Vagina (tissue), 2 donors: ENCODE measurements at regions not wholly inside any gene's neighbourhood (a gene's known extent, or its start where the extent isn't known, plus 50 kb on each side); places are given as distances from the start of the nearest gene placed in this dataset.

Experiments
- DNase-seq, 2 donors: peaks; one replicate each; pipeline ENCODE4 v3.0.0-alpha.2; 2017; ENCODE audit errors: extremely low spot score in 2 of 2
- H3K27ac ChIP-seq: fragments of 200-600 bp; sonication (generic); one replicate; pipeline ENCODE4 v1.5.1; 2019
- H3K27me3 ChIP-seq: fragments of 200-600 bp; sonication (generic); one replicate; pipeline ENCODE4 v1.5.1; 2019
- H3K36me3 ChIP-seq, 2 donors: fragments of 200-600 bp; sonication (generic); one replicate each; pipeline ENCODE4 v1.5.1; 2017 to 2019
- H3K4me1 ChIP-seq: fragments of 200-600 bp; sonication (generic); one replicate; pipeline ENCODE4 v1.5.1; 2019
- H3K4me3 ChIP-seq, 2 donors: fragments of 200-600 bp; sonication (generic); 1 replicate in 1 of 2; 2 replicates in 1 of 2; pipeline ENCODE4 v1.5.1; 2016 to 2019
- H3K9me3 ChIP-seq: fragments of 200-600 bp; sonication (generic); one replicate; pipeline ENCODE4 v1.5.1; 2019
- CTCF ChIP-seq, 3 experiments: fragments of 450-650 bp in 2 of 3; fragments of 200-600 bp in 1 of 3; sonication (generic) in 1 of 3; IDR thresholded peaks; one replicate each; pipeline ENCODE4 v1.5.1; 2017 to 2019; ENCODE audit warnings: antibody characterized with exemption in 3 of 3, mild to moderate bottlenecking in 2 of 3, moderate library complexity in 2 of 3
- POLR2A ChIP-seq, 2 donors: fragments of 450-650 bp; IDR thresholded peaks; one replicate each; pipeline ENCODE4 v1.6.1; 2017; ENCODE audit warnings: antibody characterized with exemption in 2 of 2, mild to moderate bottlenecking in 2 of 2, moderate library complexity in 2 of 2
- POLR2AphosphoS5 ChIP-seq, 2 donors: sonication (generic); formaldehyde crosslinking; IDR thresholded peaks; one replicate each; pipeline ENCODE4 v1.9.0; 2017; ENCODE audit warnings: antibody characterized with exemption in 2 of 2, mild to moderate bottlenecking in 2 of 2, low read depth in 1 of 2; ENCODE audit not compliant: insufficient read depth in 1 of 2
- intact Hi-C: fragments of 100-400 bp; cut with DNase I; formaldehyde crosslinking; loops from one replicate; pipeline ENCODE4 v1.15.1; 2023

- Histone ChIP-seq H3K27ac (no peak overlapping the region), H3K4me1 (no peaks in the 10 kb centered on the region), H3K36me3 (no peaks in the 10 kb centered on the region), H3K4me3 (no peak overlapping the region), H3K9me3 (no peaks in the 10 kb centered on the region), H3K27me3 (no peaks in the 10 kb centered on the region)
- intact Hi-C loops, result no loop called here
- no peak for DNase-seq
- TF ChIP-seq POLR2AphosphoS5 (IDR thresholded peaks at IDR 0.05; ENCODE audit: insufficient read depth in 1 of 2, low read depth in 1 of 2) (no peak), POLR2A (IDR thresholded peaks at IDR 0.05) (no peak), CTCF (IDR thresholded peaks at IDR 0.05) (no peak)
Observed at GRCh38 chr2:188219541-188219940, 72.1 kb upstream of the GULP1 start.

GRCh38 chr2:188220535-188220934 is 71.1 kb upstream of the GULP1 start:
- Histone ChIP-seq H3K27ac (no peak overlapping the region), H3K4me3 (no peak overlapping the region), H3K27me3 (no peaks in the 10 kb centered on the region), H3K4me1 (no peaks in the 10 kb centered on the region), H3K36me3 (no peaks in the 10 kb centered on the region), H3K9me3 (no peaks in the 10 kb centered on the region)
- intact Hi-C loops, result no loop called here
- TF ChIP-seq CTCF (IDR thresholded peaks at IDR 0.05) (no peak), POLR2AphosphoS5 (IDR thresholded peaks at IDR 0.05; ENCODE audit: insufficient read depth in 1 of 2, low read depth in 1 of 2) (no peak), POLR2A (IDR thresholded peaks at IDR 0.05) (no peak)
- DNase-seq, result no peak

- intact Hi-C loops, result no loop called here
- Histone ChIP-seq H3K4me3 (no peak overlapping the region), H3K9me3 (no peaks in the 10 kb centered on the region), H3K4me1 (no peaks in the 10 kb centered on the region), H3K27ac (no peak overlapping the region), H3K36me3 (no peaks in the 10 kb centered on the region), H3K27me3 (no peaks in the 10 kb centered on the region)
- TF ChIP-seq POLR2AphosphoS5 (IDR thresholded peaks at IDR 0.05; ENCODE audit: insufficient read depth in 1 of 2, low read depth in 1 of 2), result no peak
- no peak for TF ChIP-seq POLR2A (IDR thresholded peaks at IDR 0.05)
- no peak for TF ChIP-seq CTCF (IDR thresholded peaks at IDR 0.05)
- DNase-seq, result no peak
Observed at GRCh38 chr2:188227713-188228112, 64.0 kb upstream of the GULP1 start.

- Histone ChIP-seq H3K4me1 (no peaks in the 10 kb centered on the region), H3K27me3 (no peaks in the 10 kb centered on the region), H3K27ac (no peak overlapping the region), H3K4me3 (no peak overlapping the region), H3K36me3 (no peaks in the 10 kb centered on the region), H3K9me3 (no peaks in the 10 kb centered on the region)
- DNase-seq, result no peak
- no peak for TF ChIP-seq POLR2AphosphoS5 (IDR thresholded peaks at IDR 0.05; ENCODE audit: insufficient read depth in 1 of 2, low read depth in 1 of 2)
- TF ChIP-seq POLR2A (IDR thresholded peaks at IDR 0.05), result no peak
- TF ChIP-seq CTCF (IDR thresholded peaks at IDR 0.05), result no peak
- intact Hi-C loops, result no loop called here
Observed at GRCh38 chr2:188235364-188235763, 56.3 kb upstream of the GULP1 start.

GRCh38 chr2:188238386-188238785 is 53.3 kb upstream of the GULP1 start:
- TF ChIP-seq POLR2AphosphoS5 (IDR thresholded peaks at IDR 0.05; ENCODE audit: insufficient read depth in 1 of 2, low read depth in 1 of 2) (no peak), CTCF (IDR thresholded peaks at IDR 0.05) (no peak), POLR2A (IDR thresholded peaks at IDR 0.05) (no peak)
- H3K27ac ChIP-seq, result no peak overlapping the region
- no peaks in the 10 kb centered on the region for H3K36me3 ChIP-seq
- H3K4me1 ChIP-seq, result no peaks in the 10 kb centered on the region
- intact Hi-C loops, result no loop called here
- no peak overlapping the region for H3K4me3 ChIP-seq
- no peaks in the 10 kb centered on the region for H3K27me3 ChIP-seq
- no peak for DNase-seq
- no peaks in the 10 kb centered on the region for H3K9me3 ChIP-seq
